Fibroblast of skin of back (primary cell): ENCODE measurements at regions not wholly inside any gene's neighbourhood (a gene's known extent, or its start where the extent isn't known, plus 50 kb on each side); places are given as distances from the start of the nearest gene placed in this dataset.

Experiments used
- DNase-seq: peaks from one replicate; pipeline ENCODE4 v3.0.0-alpha.2; 2013

DNA sequence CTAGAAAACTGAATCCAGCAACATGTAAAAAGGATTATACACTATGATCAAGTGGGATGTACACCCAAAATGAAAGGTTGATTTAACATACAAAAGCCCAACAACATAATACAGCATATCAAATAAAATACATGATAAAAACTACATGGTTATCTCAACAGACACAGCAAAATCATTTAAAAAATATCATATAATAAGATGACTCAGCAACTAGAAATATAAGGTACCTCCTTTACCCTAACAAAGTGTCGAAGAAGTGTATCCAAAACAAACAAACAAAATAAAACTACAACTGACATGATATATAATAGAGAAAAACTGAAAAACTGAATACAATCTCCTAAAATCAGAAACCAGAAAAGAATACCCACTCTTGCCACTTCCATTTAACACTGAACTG, 969.1 kb downstream of the AMY1C start:
- DNase-seq: no peak

DNA sequence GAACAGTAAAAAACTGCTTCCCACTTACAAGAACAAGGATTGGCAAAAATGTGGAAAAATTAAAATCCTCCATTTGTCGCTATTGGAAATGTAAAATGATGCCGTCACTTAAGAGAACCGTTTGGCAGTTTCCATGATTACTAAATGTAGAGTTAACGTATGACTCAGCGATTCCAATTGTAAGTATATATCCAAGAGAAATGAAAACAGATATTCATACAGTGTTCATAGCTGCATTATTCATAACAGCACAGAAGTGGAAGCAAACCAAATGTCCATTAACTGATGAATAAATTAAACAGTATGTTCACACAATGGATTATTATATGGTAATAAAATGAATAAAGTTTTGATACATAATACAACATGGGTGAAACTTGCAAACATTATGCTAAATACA, 971.0 kb downstream of the AMY1C start:
- DNase-seq: peak; percentile 1

DNA sequence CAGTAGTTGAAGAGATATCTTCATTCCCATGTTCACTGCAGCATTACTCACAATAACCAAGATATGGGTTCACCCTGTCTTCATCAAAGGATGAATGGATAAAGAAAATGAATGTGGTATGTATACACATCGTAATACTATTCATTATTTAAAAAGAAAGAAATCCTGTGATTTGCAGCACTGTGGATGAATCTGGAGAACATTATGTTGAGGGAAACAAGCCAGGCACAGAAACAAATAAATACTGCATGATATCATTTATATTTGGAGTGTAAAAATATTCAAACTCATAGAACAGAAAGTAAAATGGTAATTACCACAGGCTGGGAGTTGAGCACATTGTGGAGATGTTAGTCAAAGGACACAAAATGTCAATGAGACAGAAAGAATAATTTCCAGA, 977.2 kb downstream of the AMY1C start:
- no peak for DNase-seq

DNA sequence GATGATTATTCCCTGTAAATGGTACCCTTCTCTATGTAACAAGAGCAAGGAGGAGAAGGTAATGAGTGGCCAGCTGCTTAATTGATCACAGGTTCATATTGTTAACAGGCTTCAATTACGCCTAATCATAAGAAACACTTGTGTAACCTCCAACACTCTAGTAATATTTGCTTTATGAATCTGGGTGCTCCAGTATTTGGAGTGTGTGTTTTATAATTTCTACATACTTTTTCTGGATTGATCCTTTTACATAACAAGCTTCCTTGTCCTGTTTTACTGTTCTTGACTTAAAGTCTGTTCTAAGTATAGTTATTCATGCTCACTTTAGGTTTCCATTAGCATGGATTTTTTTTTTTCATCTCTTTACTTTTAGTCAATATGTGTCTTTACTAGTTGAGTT, 984.2 kb downstream of the AMY1C start:
- DNase-seq: no peak

DNA sequence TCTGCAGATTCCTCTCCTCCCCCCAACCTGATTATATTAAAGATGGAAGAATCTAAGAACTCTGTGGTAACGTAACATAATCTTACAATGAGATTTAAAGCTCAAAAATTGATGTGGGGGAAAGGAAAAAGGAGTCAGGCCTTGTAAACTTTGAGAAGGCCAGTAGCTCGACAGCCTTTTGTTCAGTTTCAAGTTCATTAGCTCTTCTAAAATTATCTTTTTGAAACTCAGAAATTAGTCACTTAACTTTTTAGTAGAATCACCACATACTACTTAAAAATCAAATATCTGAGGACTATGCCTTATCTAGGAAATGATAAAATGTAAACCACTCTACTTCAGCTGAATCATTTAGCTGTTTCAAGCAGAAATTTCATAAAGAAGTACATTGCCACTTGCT, 996.2 kb downstream of the AMY1C start:
- DNase-seq: no peak

DNA sequence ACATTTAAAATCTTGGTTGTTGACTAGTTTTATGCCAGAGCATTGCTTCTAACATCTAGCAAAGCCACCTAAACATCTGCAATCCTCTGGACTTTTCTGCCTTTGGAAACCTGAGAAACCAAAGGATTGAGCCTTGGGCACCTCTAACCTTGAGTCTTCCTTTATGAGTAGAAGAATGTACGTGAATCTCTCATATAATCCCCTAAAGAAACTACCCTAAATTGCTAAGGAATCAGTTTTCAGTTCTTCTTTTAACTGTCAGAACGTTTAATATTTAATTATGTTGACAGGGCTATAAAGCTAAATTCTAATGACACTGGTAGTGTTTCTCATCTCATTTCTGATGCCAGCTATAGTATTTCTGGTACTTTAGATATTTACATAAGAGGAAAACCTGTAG, 997.3 kb downstream of the AMY1C start:
- DNase-seq: no peak

DNA sequence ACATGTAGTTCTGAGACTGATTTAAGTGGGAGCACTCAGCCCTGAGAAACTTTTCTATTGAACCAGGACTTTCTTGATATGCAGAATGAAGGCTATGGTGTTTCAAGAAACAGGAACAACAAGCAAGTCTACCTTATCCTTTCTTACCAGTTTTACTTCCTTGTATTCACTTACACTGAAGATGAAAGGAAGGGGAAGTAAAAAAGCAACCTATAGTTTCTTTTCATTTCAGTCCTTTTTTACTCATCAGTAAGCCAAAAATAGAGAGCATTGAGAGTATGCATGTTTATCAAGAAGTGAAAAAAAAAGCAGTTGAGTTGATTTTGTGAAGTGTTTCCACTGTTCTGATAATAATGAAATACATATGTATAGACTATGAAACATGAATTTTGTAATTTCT, 1010.3 kb downstream of the AMY1C start:
- no peak for DNase-seq

DNA sequence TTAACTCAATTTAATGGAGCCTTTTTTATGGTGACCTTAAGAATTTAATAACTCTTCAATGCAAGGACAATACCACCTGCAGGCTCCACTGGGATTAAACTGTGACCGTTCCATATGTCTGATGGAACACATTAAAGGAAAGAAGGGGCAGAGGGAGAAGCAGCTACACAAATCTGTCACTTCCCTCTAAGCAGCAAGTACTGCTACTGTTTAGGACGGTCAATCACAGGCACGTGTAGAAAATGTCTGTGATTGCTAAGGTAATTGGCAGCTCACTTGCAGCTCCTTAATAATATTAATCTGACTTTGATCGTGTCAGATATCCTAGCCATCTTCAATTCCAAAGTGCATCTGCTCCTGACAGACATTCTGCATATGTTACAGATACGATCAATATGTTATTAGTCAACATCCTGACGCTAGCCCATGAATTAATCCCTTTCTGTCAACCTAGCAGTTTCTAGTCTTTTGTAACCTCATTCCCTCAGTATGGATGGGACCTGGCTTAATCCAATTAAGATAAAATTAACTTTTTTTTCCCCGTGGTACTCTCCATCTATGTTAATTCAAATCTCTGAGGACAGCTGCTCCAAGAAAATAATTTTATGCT, 1012.4 kb downstream of the AMY1C start:
- DNase-seq: no peak

DNA sequence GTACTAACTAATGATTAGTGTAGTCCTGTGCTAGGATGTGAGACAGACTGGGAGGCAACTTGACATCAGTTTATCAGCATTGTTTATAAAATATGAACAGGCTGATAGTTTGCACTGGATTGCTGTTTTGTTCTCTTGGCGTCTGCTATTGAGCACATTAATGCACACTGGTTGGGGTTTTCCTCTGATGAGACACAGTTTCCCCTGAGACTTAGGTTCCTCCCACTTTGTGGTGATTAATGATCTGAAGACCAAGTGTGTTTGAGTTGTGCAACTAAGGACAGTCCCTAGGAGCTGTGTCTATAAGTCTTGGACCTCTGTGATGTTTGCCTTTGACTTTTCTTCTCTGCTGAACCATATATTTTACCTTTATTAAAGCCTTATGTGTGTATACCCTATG, 1015.4 kb downstream of the AMY1C start:
- DNase-seq: peak; percentile 22

DNA sequence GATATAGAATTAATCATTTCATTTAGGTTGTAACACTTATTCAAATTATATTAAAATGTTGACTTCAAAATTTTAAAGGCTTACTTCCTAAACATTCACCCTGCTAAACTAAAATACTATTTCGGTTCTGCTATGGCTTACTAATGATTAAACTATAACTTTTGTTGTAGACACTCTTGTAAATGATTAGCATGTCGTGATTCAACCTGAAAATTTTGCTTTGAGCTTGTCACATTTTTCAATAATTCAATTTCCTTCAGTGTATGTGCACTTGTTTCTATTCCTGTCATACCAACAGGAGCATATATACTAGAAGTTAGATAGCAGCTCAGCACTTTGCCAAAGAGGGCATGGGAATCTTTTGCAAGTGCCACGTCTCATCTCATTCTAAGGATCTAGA, 1018.8 kb downstream of the AMY1C start:
- DNase-seq: no peak

DNA sequence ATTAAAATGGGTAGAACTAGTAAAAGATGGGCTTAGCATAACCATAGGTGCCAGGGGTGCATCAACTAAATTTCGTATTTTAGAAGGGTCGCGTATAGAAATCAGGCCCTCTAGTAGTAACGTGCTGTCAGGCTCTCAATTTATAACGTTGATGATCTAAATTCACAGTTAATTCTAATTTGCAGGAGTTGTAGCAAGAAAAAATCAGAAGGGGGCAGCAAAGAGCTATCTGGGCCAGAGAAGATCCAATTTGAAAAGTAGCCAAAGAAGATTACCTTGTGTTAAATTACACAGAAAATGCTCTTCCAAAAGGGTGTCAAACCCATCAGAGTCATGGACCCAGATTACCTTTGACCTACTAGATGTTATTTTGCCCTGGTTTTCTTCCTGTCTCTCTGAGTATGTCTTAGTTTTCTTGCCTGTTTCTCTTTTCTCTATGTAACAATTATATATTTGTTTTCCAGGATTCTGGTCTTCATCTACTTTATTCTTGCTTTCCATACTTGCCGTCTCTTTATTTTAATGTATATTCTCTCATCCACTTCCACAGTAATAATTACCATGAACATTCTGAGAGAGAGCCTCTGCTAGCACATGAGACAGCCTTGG, 1030.9 kb downstream of the AMY1C start:
- peak; percentile 23 for DNase-seq

DNA sequence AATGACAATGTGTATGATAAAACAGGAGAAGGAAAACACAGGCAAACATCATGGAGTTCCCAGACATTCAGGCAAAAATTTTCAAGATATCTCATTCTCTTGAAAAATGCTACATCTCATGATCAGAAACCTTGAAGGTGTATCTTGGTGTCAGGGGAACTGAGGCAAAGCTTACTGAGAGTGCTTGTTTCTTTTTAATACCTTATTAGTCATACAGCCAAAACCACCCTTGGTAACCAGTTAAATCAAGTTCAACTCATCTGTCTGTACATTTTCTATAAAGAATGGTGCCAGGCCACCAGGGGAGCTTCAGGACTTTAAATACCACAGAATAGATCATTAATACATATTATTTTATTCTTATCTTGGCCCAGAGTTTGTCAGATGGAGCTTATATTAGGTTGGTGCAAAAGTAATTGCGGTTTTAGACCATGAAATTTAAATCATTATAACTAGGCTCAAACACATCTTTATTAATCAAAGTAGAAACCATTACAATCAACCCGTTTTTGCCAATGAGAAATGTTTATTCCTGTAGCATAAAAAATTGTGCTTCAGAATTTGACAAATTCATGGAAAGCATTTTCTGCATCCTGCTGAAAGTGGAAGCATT, 1036.0 kb downstream of the AMY1C start:
- DNase-seq: no peak

DNA sequence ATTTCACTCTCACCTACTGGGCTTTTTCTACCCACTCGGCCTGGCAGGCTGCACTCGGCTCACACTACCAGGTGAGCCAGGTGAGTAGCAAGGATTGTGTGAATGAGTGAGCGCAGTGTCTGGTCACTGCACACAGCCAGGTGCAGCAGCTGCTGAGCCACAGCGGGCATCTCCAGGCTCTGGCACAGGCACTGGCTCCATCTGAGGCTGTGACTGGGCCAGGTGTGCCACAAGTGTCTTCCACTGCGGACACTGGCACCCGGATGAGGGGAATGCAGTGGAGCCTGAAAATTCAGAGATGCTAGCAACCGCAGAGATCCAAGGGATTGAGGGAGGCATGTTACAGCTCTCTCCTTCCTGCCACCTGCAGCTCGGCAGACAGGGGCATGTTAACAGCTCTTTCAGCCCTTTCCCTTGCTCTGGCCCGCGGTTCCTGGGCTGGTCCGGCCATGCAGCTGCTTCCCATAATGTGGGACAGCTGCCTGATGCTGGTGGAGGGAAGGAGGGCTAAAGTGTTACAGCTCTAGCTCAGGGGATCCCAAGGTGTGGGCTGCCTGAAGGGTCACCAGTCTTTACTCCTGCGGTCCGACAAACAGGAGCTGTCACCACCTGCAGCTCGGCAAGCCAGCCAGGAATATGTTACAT, 1038.3 kb downstream of the AMY1C start:
- DNase-seq: no peak

DNA sequence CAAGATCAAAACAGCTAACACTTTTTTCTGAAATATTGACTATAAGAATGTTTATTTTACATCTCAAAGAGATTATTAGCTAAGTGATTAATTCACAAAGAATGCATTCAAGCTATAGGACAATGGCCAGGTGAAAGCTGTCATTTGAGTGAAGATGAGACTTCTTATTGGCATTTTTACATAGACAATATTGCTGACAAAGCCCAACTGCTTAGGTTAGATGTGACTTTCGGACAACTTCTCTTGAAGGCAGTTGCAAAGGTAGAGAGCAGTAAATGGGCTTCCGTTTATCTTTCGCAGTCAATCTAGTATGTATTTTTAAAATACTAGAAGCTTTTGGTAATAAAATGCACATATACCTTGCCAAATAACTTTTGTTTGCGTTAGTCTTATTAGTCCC, 1041.3 kb downstream of the AMY1C start:
- DNase-seq: no peak

DNA sequence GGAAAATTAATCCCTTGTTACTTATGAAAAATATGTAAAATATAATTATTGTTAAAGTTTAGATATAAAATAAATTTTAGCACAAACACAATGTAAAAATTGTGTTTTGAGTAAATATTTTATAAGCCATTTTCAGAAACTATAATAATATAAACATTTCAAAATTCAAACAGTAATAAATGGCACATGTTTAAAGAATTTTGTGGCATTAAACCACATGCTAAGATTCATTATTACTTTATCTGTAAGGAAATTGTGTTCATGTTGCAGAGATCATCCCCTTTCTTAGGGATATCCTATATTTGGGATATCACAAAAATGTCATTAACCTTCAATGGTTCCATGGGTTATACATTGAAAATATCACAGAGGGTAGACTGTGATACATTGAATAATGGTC, 1044.3 kb downstream of the AMY1C start:
- no peak for DNase-seq

DNA sequence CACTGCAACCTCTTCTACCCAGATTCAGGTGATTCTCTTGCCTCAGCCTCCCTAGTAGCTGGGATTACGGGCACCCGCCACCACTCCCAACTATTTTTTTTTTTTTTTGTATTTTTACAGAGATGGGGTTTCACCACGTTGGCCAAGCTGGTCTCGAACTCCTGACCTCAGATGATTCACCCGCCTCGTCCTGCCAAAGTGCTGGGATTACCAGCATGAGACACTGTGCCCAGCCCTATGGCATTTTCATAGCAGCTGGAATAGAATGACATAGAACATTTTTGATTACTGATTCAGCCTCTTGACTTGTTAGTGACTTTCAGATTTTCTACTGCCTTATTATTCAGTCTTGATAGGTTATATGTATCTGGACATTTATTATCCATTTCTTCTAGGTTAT, 1046.2 kb downstream of the AMY1C start:
- DNase-seq: peak; percentile 19

DNA sequence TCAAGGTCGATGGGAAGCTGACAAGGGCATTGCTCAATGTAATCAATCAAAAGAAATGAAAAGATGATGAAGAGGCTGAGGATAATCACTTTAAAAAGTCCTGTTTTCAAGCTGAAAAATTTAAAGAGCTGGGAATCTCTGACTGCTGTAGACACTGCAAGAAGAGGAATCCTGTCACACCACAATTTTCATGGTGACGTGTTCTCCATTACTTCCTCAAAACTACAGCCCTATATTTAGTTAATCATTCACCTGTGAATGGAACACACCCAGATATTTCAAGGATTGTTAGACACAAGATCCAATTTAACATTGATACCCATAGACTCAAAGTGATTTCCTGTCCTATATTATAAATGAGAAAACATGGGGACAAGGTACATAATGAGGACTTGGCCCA, 1048.3 kb downstream of the AMY1C start:
- no peak for DNase-seq

DNA sequence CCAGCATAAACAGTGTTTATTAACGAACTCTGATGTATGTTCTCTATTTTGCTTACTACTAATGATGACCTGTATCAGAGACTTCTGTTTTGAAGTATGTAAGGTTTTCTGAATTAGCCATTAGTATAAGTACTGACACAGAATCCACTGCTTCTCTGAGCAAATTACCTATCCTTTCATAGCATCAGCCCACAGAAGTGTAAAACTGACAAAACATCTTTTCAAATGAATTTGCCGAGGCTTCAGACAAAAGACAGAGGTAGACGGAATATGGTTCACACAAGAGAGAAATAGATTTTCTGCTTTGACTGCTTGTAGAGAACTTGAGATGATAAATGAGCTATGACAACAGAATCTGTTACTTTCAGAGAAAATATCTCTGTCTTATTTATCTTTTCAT, 1051.6 kb downstream of the AMY1C start:
- DNase-seq: no peak

DNA sequence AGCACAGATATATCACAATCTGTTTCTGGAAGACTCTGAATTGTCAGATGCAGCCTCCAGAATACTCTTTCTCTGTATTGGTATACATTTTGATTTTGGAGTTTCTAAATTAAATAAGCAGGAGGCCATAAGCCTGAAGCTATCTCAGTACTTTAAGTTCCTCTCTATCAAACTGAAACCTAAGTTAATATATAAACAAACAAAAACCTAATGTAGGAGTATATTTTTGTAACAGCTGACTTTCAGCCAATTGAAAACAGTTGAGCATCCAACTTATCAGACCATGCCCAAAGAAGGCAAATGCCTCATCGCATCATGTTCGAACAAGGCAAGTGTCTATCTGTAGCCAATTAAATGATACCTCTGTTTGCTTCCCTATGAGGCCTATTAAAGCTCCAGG, 1054.4 kb downstream of the AMY1C start:
- no peak for DNase-seq

DNA sequence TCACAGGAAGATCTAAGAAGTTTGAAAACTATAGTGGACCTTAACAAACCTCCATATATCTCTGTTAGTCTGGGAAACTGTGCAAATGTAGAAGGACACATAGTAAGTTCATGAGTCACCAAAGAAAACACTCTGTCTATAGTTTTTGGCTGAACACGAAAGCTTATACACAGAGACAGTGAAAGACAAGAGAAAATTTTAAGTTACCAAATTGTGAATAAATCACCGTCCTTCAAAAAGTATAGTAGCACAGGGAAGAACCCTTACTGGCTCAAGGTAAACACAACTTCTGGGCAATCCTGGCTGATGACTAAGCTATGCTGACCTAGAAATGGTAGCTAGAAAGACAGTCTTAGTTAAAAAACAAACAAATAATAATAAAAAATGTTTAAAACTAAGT, 1057.9 kb downstream of the AMY1C start:
- peak; percentile 65 for DNase-seq

DNA sequence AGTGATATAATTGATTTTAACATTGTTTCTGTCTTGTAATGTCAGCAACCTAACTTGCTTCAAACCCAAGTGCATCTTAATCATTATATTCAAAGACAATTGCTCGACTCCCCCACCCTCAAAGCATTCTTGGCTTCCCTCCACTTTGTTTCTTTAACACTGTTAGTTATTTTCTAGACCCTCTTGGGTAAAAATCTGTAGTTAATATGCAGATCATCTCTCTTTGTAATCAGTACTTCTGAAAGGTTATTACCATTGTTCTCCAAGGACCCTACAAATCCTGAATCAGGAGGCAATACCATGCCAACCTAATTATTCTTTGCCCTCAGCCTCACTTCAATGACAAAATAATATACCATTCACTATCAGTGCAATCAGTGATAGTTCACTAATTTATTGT, 1075.7 kb downstream of the AMY1C start:
- DNase-seq: no peak

DNA sequence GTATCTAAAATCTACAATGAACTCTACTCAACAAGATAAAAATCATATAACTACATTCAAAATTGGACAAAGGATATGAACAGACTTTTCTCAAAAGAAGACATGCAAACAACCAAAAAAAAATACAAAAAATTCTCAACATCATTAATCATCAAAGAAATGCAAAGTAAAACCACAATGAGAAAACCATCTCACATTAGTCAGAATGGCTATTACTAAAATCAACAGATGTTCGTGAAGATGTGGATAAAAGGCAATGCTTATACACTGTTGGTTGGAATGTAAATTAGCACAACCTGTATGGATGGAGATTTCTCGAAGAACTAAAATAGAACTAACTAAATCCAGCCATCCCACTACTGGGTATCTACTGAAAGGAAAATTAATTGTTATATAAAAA, 1080.8 kb downstream of the AMY1C start:
- DNase-seq: peak; percentile 54

DNA sequence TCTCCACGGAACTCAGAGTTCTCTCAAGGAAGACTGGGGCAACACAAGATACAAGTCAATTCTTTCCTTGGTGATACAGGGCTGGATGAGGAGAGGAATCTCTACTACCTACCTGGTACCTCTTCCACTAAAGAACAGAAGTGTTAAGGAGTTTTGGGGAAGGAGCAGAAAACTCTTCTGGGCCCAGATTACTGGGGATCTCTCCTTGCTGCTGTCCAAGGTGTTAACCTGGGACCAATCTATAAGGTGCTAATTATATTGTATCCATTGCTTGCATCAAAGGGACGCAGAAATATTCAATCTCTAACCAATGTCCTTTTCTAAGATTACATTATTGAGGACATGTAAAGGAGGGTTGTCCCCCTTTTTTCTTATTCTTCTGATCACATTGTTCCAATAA, 1102.5 kb downstream of the AMY1C start:
- DNase-seq: no peak

DNA sequence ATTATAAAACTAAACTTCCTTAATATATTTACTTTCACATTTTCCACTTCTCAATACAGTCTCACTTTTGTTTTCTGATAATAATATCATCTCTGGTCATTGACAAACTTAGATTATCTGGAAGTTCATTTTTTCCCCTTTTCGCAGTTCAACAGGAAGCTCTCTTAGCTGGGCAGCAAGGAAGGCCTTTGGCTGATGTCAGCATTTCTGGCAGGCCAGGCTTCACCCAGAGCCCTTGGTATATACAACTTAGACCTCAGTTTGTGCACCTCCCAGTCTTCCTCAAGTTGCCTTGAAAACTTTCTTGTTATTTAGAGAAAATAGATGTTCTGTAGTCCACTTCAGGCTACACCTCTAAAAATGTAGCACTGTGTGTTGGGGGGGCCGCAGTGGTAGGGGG, 1103.6 kb downstream of the AMY1C start:
- no peak for DNase-seq
